Aorta (tissue), 5 donors: ENCODE measurements at regions not wholly inside any gene's neighbourhood (a gene's known extent, or its start where the extent isn't known, plus 50 kb on each side); places are given as distances from the start of the nearest gene placed in this dataset.

Experiments
- ATAC-seq: fragments of 200-7000 bp; cut with Tn5 transposase; one replicate; pipeline ENCODE4 v1.9.1; 2022; ENCODE audit warnings: moderate library complexity; ENCODE audit not compliant: low FRiP score
- DNase-seq, 2 donors: peaks; one replicate each; pipeline ENCODE4 v3.0.0-alpha.2; 2020
- H3K27ac ChIP-seq, 2 donors: one replicate each; pipeline ENCODE4 v1.5.1; 2013; ENCODE audit warnings: low read length in 2 of 2, mild to moderate bottlenecking in 2 of 2, moderate library complexity in 2 of 2, control low read depth in 1 of 2, inconsistent platforms in 1 of 2, low read depth in 1 of 2
- H3K27me3 ChIP-seq, 2 donors: one replicate each; pipeline ENCODE4 v1.6.1; 2013; ENCODE audit warnings: control low read depth in 1 of 2, low read length in 1 of 2, mild to moderate bottlenecking in 1 of 2, moderate library complexity in 1 of 2; ENCODE audit not compliant: insufficient read depth in 2 of 2, control insufficient read depth in 1 of 2
- H3K36me3 ChIP-seq, 2 donors: one replicate each; pipeline ENCODE4 v1.6.1; 2013; ENCODE audit warnings: control low read depth in 1 of 2, low read length in 1 of 2, mild to moderate bottlenecking in 1 of 2; ENCODE audit not compliant: insufficient read depth in 2 of 2, control insufficient read depth in 1 of 2
- H3K4me1 ChIP-seq, 2 donors: one replicate each; pipeline ENCODE4 v1.6.1; 2013; ENCODE audit warnings: low read length in 2 of 2, control low read depth in 1 of 2, mild to moderate bottlenecking in 1 of 2, moderate library complexity in 1 of 2; ENCODE audit not compliant: insufficient read depth in 2 of 2, control insufficient read depth in 1 of 2
- H3K4me3 ChIP-seq, 2 donors: one replicate each; pipeline ENCODE4 v1.5.1; 2013; ENCODE audit warnings: low read length in 2 of 2, control low read depth in 1 of 2, mild to moderate bottlenecking in 1 of 2
- H3K9me3 ChIP-seq: one replicate; pipeline ENCODE4 v1.6.1; 2013; ENCODE audit warnings: mild to moderate bottlenecking, low read length; ENCODE audit not compliant: control insufficient read depth
- WGBS, 2 donors: extraction: QIAGEN DNeasy Blood & Tissue Kit; methylation state at CpG; one replicate each; pipeline ENCODE4 v1.1.7; 2013; 5-methylcytosine and 5-hydroxymethylcytosine counted together
- intact Hi-C, 2 donors: fragments of 100-400 bp; cut with DNase I; formaldehyde crosslinking; loops; one replicate each; pipeline versions ENCODE4 v1.14.2 to v1.15.0; 2022
- donor health status: healthy with polysubstance abuse.
- donor health status: Bipolar disorder and iron deficiency.
- donor health status: DM: no; HTN: no; CAD: no.
- donor health status: DM: no; HTN: no; CAD: no.
- donor health status: DM: yes; HTN: yes; CAD: no.

- no peak for ATAC-seq
- H3K36me3 ChIP-seq = no peaks in the 10 kb centered on the region
- intact Hi-C loops = loop anchor here in 1 of 2 donors (5.0 kb wide), 1 partner anchor 280 kb away; no protein-coding TSS in a partner anchor
- no peak overlapping the region for H3K27ac ChIP-seq
- WGBS, 2 donors = 91 to 92% methylated on average over 5 of the region's 5 CpGs
- no peaks in the 10 kb centered on the region for H3K27me3 ChIP-seq
- H3K4me1 ChIP-seq = peaks cover 0 to 2% of the 10 kb centered on the region in 2 donors
- peaks cover 2% of the 10 kb centered on the region for H3K9me3 ChIP-seq
- no peak for DNase-seq
- H3K4me3 ChIP-seq = no peak overlapping the region
These were observed 155.7 kb upstream of the SASH1 start for GRCh38 chr6:148186916-148187315.

DNA sequence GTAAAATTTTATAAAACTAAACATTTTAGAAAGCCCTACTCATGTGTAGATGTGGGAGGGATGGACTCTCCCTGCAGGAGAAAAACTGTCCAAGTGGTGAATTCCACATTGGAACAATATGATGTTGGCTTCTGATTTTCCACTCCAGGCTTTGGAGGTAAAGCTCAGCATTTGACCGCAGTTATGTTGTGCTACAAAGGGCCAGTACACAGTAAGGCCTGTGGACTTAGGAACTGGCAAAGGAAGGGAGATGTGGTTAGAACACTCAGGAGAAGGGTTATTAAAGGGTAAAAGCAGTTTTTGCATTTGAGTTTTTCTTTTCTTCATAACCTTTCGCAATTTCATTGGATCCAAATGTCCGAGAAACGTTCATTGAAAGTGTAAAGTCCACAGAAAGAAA lies 150.3 kb upstream of the SASH1 start:
- Histone ChIP-seq H3K36me3 (no peaks in the 10 kb centered on the region), H3K4me1 (peaks cover 0 to 8% of the 10 kb centered on the region in 2 donors), H3K9me3 (no peaks in the 10 kb centered on the region), H3K27ac (no peak overlapping the region), H3K27me3 (no peaks in the 10 kb centered on the region), H3K4me3 (no peak overlapping the region)
- WGBS, 2 donors = 37 to 78% methylated on average over 4 of the region's 4 CpGs
- intact Hi-C loops = loop anchor here in 1 of 2 donors (5.0 kb wide), 1 partner anchor 55 kb away; no protein-coding TSS in a partner anchor
- DNase-seq (no peak), ATAC-seq (peak; percentile 67)

GRCh38 chr6:148193063-148193680 lies 149.5 kb upstream of the SASH1 start:
- Histone ChIP-seq H3K4me1 (peaks cover 0 to 8% of the 10 kb centered on the region in 2 donors), H3K36me3 (no peaks in the 10 kb centered on the region), H3K27me3 (no peaks in the 10 kb centered on the region), H3K27ac (no peak overlapping the region), H3K4me3 (no peak overlapping the region), H3K9me3 (no peaks in the 10 kb centered on the region)
- intact Hi-C loops = loop anchor here in 1 of 2 donors (5.0 kb wide), 1 partner anchor 54 kb away; no protein-coding TSS in a partner anchor
- DNase-seq (no peak), ATAC-seq (no peak)
- WGBS, 2 donors = 54 to 70% methylated on average over 5 of the region's 5 CpGs

GRCh38 chr6:148195511-148195910 lies 147.1 kb upstream of the SASH1 start:
- intact Hi-C loops = no loop called here

DNA sequence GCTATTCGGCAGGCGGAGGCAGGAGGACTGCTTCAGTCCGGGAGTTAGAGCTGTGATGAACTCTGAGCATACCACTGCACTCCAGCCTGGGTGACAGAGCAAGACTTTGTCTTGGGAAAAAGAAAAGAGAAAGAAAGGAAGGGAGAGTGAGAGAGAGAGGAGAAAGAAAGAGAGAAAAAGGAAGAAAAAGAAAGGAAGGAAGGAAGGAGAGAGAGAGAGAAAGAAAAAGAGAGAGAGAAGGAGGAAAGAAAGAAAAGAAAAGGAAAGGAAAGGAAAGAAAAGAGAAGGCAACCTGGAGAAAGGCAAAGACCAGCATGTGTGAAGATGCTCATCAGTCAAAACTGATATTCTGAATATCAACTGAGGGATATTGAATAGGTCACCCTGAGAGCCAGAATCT lies 143.1 kb upstream of the SASH1 start:
- Histone ChIP-seq H3K4me1 (peaks cover 0 to 1% of the 10 kb centered on the region in 2 donors), H3K4me3 (no peak overlapping the region), H3K27ac (no peak overlapping the region), H3K36me3 (no peaks in the 10 kb centered on the region), H3K27me3 (no peaks in the 10 kb centered on the region), H3K9me3 (no peaks in the 10 kb centered on the region)
- 94 to 97% methylated on average over 3 of the region's 3 CpGs for WGBS, 2 donors
- ATAC-seq (no peak), DNase-seq (no peak)
- intact Hi-C loops = no loop called here

More at GRCh38 chr6:148195511-148195910, 147.1 kb upstream of the SASH1 start:
- H3K9me3 ChIP-seq = no peaks in the 10 kb centered on the region
- no peak overlapping the region for H3K27ac ChIP-seq
- H3K27me3 ChIP-seq = no peaks in the 10 kb centered on the region
- H3K4me3 ChIP-seq = no peak overlapping the region
- peaks cover 0 to 8% of the 10 kb centered on the region in 2 donors for H3K4me1 ChIP-seq
- DNase-seq (no peak), ATAC-seq (no peak)
- H3K36me3 ChIP-seq = no peaks in the 10 kb centered on the region
- 94 to 96% methylated on average over 5 of the region's 5 CpGs for WGBS, 2 donors

- Histone ChIP-seq H3K27me3 (no peaks in the 10 kb centered on the region), H3K4me3 (no peak overlapping the region), H3K36me3 (no peaks in the 10 kb centered on the region), H3K9me3 (no peaks in the 10 kb centered on the region), H3K4me1 (peaks cover 0 to 1% of the 10 kb centered on the region in 2 donors), H3K27ac (no peak overlapping the region)
- ATAC-seq = no peak
- intact Hi-C loops = no loop called here
- no peak for DNase-seq
- 70 to 76% methylated on average over 10 of the region's 10 CpGs for WGBS, 2 donors
These were observed 142.3 kb upstream of the SASH1 start for GRCh38 chr6:148200293-148200692.

GRCh38 chr6:148200781-148201180 lies 141.9 kb upstream of the SASH1 start:
- H3K9me3 ChIP-seq = no peaks in the 10 kb centered on the region
- H3K27me3 ChIP-seq = no peaks in the 10 kb centered on the region
- H3K4me1 ChIP-seq = peaks cover 0 to 1% of the 10 kb centered on the region in 2 donors
- no peak overlapping the region for H3K4me3 ChIP-seq
- 88 to 90% methylated on average over 3 of the region's 3 CpGs for WGBS, 2 donors
- H3K27ac ChIP-seq = no peak overlapping the region
- intact Hi-C loops = no loop called here
- no peak for ATAC-seq
- no peak for DNase-seq
- no peaks in the 10 kb centered on the region for H3K36me3 ChIP-seq

GRCh38 chr6:148203281-148203925 lies 139.2 kb upstream of the SASH1 start:
- intact Hi-C loops = no loop called here
- ATAC-seq (no peak), DNase-seq (no peak)
- no peak overlapping the region for H3K4me3 ChIP-seq
- WGBS, 2 donors = 3 to 7% methylated on average over 9 of the region's 9 CpGs
- no peaks in the 10 kb centered on the region for H3K9me3 ChIP-seq
- peaks cover 0 to 1% of the 10 kb centered on the region in 2 donors for H3K4me1 ChIP-seq
- H3K27me3 ChIP-seq = no peaks in the 10 kb centered on the region
- no peaks in the 10 kb centered on the region for H3K36me3 ChIP-seq
- no peak overlapping the region for H3K27ac ChIP-seq

DNA sequence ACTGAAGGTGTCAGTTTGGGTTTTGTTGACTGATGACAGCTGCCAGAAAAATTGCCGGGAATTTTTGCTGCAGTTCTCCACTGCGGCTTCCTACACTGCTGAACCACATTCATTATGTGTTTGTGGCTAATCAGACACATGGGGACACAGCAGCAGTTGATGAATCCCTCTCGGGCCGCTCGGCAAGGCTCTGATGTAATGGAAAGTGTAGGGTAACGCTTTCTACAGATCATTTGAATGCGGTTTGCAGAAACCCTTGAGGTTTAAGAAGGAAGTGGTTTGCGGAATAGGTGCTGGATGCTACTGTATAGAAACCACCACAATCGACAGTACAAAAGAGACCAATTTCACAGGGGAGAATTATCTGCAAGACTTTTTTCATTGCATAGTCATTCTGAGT lies 138.7 kb upstream of the SASH1 start:
- no peak for ATAC-seq
- peak in 1 of 2 donors; percentile 55 for DNase-seq
- H3K27ac ChIP-seq = no peak overlapping the region

More for the DNA sequence above, 138.7 kb upstream of the SASH1 start:
- H3K4me3 ChIP-seq = no peak overlapping the region
- H3K27me3 ChIP-seq = no peaks in the 10 kb centered on the region
- whole genome bisulfite sequencing, 2 donors = 31 to 35% methylated on average over 9 of the region's 9 CpGs
- H3K4me1 ChIP-seq = peaks cover 0 to 1% of the 10 kb centered on the region in 2 donors
- intact Hi-C loops = no loop called here
- H3K9me3 ChIP-seq = no peaks in the 10 kb centered on the region
- H3K36me3 ChIP-seq = no peaks in the 10 kb centered on the region
